GM12873 (cell line): ENCODE measurements at regions not wholly inside any gene's neighbourhood (a gene's known extent, or its start where the extent isn't known, plus 50 kb on each side); places are given as distances from the start of the nearest gene placed in this dataset.

Experiments used
- CTCF ChIP-seq: IDR thresholded peaks from 2 replicates; pipeline ENCODE4 v1.5.1; 2012; ENCODE audit warnings: low read depth, mild to moderate bottlenecking, moderate library complexity, low read length, control low read depth; ENCODE audit not compliant: insufficient read depth; ENCODE audit errors: missing control alignments

DNA sequence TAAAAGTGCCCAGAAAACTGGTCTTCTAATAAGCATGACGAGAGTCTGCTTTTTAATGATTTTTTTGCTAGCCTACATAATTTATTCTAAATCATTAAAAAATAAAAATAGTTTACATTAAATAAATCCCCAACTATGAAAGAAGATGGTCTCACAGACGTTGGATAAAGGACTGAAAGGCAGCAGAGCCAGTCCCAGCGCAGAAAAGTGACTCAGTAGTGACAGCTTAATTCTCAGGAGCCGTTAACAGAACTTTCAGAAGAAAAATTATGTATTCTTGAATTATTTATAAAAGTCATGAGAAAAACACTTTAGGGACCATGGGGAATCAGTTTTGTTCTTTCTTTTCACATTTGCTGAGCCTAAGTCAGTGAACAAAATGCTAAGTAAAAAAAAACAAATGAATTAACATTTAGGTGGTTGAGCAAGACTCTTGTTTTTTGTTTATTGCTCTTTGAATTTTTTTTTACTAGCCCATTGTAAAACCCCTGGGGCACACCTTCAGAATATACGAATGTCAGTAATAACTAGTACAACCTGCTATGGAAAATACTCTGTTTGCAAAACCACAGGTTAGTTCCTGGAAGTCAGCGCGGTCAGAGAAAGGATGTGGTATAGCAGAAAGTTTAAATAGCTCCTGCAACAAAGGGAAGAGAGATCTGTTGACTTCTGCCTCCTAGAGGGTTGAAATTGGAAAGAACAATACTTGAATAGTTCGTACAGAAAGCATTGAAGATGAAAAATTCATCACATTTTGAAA, 50.4 kb upstream of the CCDC160 start:
- TF ChIP-seq CTCF: no peak
